CD14-positive monocyte (primary cell): ENCODE measurements at regions not wholly inside any gene's neighbourhood (a gene's known extent, or its start where the extent isn't known, plus 50 kb on each side); places are given as distances from the start of the nearest gene placed in this dataset.

Experiments used
- DNase-seq, 3 donors: peaks; one replicate each; pipeline ENCODE4 v3.0.0-alpha.2; 2011 to 2022
- H2AFZ ChIP-seq: 2 replicates; pipeline ENCODE4 v1.6.0; 2012; ENCODE audit warnings: mild to moderate bottlenecking, low read depth, low read length, inconsistent platforms; ENCODE audit not compliant: insufficient read depth, poor library complexity, severe bottlenecking
- H3K27ac ChIP-seq, 2 donors: 1 replicate in 1 of 2; 2 replicates in 1 of 2; pipeline ENCODE4 v1.5.1; 2012 to 2013; ENCODE audit warnings: low read length in 2 of 2, control low read depth in 1 of 2, inconsistent platforms in 1 of 2, low read depth in 1 of 2, mild to moderate bottlenecking in 1 of 2
- H3K27me3 ChIP-seq, 2 donors: one replicate each; pipeline versions ENCODE4 v1.6.0 to v1.6.1; 2011 to 2013; ENCODE audit warnings: low read length in 2 of 2; ENCODE audit not compliant: control insufficient read depth in 2 of 2, insufficient read depth in 2 of 2
- H3K36me3 ChIP-seq, 2 donors: replicated peaks in 1 of 2; 1 replicate in 1 of 2; 2 replicates in 1 of 2; pipeline versions ENCODE4 v1.5.1 to v1.6.1; 2012 to 2013; ENCODE audit warnings: low read length in 2 of 2, control low read depth in 1 of 2, inconsistent platforms in 1 of 2, mild to moderate bottlenecking in 1 of 2; ENCODE audit not compliant: insufficient read depth in 2 of 2, control insufficient read depth in 1 of 2
- H3K4me1 ChIP-seq, 2 donors: 1 replicate in 1 of 2; 2 replicates in 1 of 2; pipeline versions ENCODE4 v1.5.1 to v1.6.1; 2012 to 2013; ENCODE audit warnings: low read length in 2 of 2, control low read depth in 1 of 2, inconsistent platforms in 1 of 2, mild to moderate bottlenecking in 1 of 2, moderate library complexity in 1 of 2; ENCODE audit not compliant: insufficient read depth in 2 of 2, control insufficient read depth in 1 of 2
- H3K4me2 ChIP-seq: replicated peaks from 2 replicates; pipeline ENCODE3; 2012; ENCODE audit warnings: low read length, moderate library complexity, mild to moderate bottlenecking; ENCODE audit not compliant: poor library complexity, severe bottlenecking; ENCODE audit errors: extremely low read depth
- H3K4me3 ChIP-seq, 3 experiments: fragments of 200-600 bp in 1 of 3; sonication (generic) in 1 of 3; replicated peaks in 1 of 3; 1 replicate in 2 of 3; 2 replicates in 1 of 3; pipeline ENCODE4 v1.5.1; 2011 to 2013; ENCODE audit warnings: low read length in 3 of 3, mild to moderate bottlenecking in 3 of 3, control low read depth in 2 of 3, low read depth in 2 of 3, inconsistent platforms in 1 of 3, moderate library complexity in 1 of 3
- H3K79me2 ChIP-seq: 2 replicates; pipeline ENCODE4 v1.6.0; 2012; ENCODE audit warnings: mild to moderate bottlenecking, control low read depth, inconsistent platforms, low read length, moderate library complexity; ENCODE audit not compliant: insufficient read depth
- H3K9ac ChIP-seq: 2 replicates; pipeline ENCODE4 v1.6.0; 2017; ENCODE audit warnings: low read length, mild to moderate bottlenecking; ENCODE audit not compliant: insufficient read depth, poor library complexity, severe bottlenecking
- H3K9me3 ChIP-seq, 2 donors: replicated peaks in 1 of 2; 1 replicate in 1 of 2; 2 replicates in 1 of 2; pipeline versions ENCODE4 v1.5.1 to v1.6.1; 2012 to 2013; ENCODE audit warnings: low read length in 2 of 2, control low read depth in 1 of 2; ENCODE audit not compliant: control insufficient read depth in 1 of 2, insufficient read depth in 1 of 2
- H4K20me1 ChIP-seq: 2 replicates; pipeline ENCODE4 v1.6.0; 2012; ENCODE audit warnings: mild to moderate bottlenecking, low read length, control low read depth, moderate library complexity; ENCODE audit not compliant: insufficient read depth
- H3K27ac Mint-ChIP-seq, 7 donors: one replicate each; pipeline ENCODE4 v1.8.0; 2020; ENCODE audit warnings: mild to moderate bottlenecking in 7 of 7, mixed read lengths in 7 of 7, moderate library complexity in 6 of 7, inconsistent platforms in 2 of 7
- H3K27me3 Mint-ChIP-seq, 3 donors: one replicate each; pipeline ENCODE4 v1.8.0; 2021 to 2022; ENCODE audit warnings: low read depth in 3 of 3, mild to moderate bottlenecking in 3 of 3, mixed read lengths in 3 of 3, moderate library complexity in 3 of 3, inconsistent platforms in 1 of 3
- H3K36me3 Mint-ChIP-seq, 2 donors: one replicate each; pipeline ENCODE4 v1.8.0; 2020; ENCODE audit warnings: mixed read lengths in 2 of 2, inconsistent platforms in 1 of 2, mild to moderate bottlenecking in 1 of 2
- H3K4me1 Mint-ChIP-seq: one replicate; pipeline ENCODE4 v1.8.0; 2020; ENCODE audit warnings: mild to moderate bottlenecking, mixed read lengths
- H3K4me3 Mint-ChIP-seq, 2 donors: one replicate each; pipeline ENCODE4 v1.8.0; 2020; ENCODE audit warnings: mild to moderate bottlenecking in 2 of 2, mixed read lengths in 2 of 2, moderate library complexity in 1 of 2
- H3K9me3 Mint-ChIP-seq, 7 donors: one replicate each; pipeline ENCODE4 v1.8.0; 2020 to 2022; ENCODE audit warnings: mixed read lengths in 7 of 7, mild to moderate bottlenecking in 6 of 7, moderate library complexity in 6 of 7, inconsistent platforms in 2 of 7
- CTCF ChIP-seq: fragments of 200-600 bp; IDR thresholded peaks from one replicate; pipeline ENCODE4 v1.8.0; 2022; ENCODE audit warnings: antibody characterized with exemption, mild to moderate bottlenecking
- WGBS: methylation state at CpG from one replicate; pipeline ENCODE4 v1.1.5; 2013; ENCODE audit warnings: missing lambda C conversion rate; ENCODE audit not compliant: insufficient coverage; 5-methylcytosine and 5-hydroxymethylcytosine counted together
- intact Hi-C, 2 donors: fragments of 100-400 bp; cut with micrococcal nuclease; formaldehyde crosslinking; loops; one replicate each; pipeline versions ENCODE4 v1.15.0 to v1.15.1; 2023

- Histone ChIP-seq H3K4me3 (peak overlapping the region in 1 of 3 experiments; percentile 96), H4K20me1 (no peaks in the 10 kb centered on the region), H3K36me3 (no peaks in the 10 kb centered on the region), H3K27ac (no peak overlapping the region), H3K4me2 (peak overlapping the region; percentile 82), H3K4me1 (peaks cover 12 to 40% of the 10 kb centered on the region in 2 donors), H3K79me2 (no peaks in the 10 kb centered on the region), H3K9ac (no peak overlapping the region), H3K9me3 (no peaks in the 10 kb centered on the region), H3K27me3 (no peaks in the 10 kb centered on the region), H2AFZ (no peak overlapping the region)
- Mint-ChIP-seq H3K27me3 (peaks cover 4 to 6% (median 6%) of the 10 kb centered on the region in 3 donors), H3K27ac (peak overlapping the region in 1 of 7 donors; percentile 2), H3K36me3 (no peaks in the 10 kb centered on the region), H3K4me1 (peaks cover 50% of the 10 kb centered on the region), H3K9me3 (peaks cover 0 to 1% (median 0%) of the 10 kb centered on the region in 7 donors), H3K4me3 (peak overlapping the region in 1 of 2 donors; percentile 49)
- WGBS: no CpG with 5 or more reads among the region's 2 CpGs
- no peak for DNase-seq
- no peak for TF ChIP-seq CTCF
- intact Hi-C loops: no loop called here
Observed at GRCh38 chr14:106846218-106846617, 1319.8 kb downstream of the TMEM121 start.

GRCh38 chr14:106848330-106849121 lies 1322.1 kb downstream of the TMEM121 start:
- H3K9me3 ChIP-seq: no peaks in the 10 kb centered on the region
- H3K9me3 Mint-ChIP-seq: peaks cover 0 to 1% (median 0%) of the 10 kb centered on the region in 7 donors
- H3K4me2 ChIP-seq: no peak overlapping the region
- intact Hi-C loops: no loop called here
- H3K27ac ChIP-seq: no peak overlapping the region
- H3K36me3 Mint-ChIP-seq: no peaks in the 10 kb centered on the region
- no peaks in the 10 kb centered on the region for H4K20me1 ChIP-seq
- H3K4me1 Mint-ChIP-seq: peaks cover 40% of the 10 kb centered on the region
- peaks cover 9 to 31% of the 10 kb centered on the region in 2 donors for H3K4me1 ChIP-seq
- no peak overlapping the region for H3K4me3 ChIP-seq
- no peaks in the 10 kb centered on the region for H3K36me3 ChIP-seq
- no peak overlapping the region for H2AFZ ChIP-seq
- H3K27me3 ChIP-seq: no peaks in the 10 kb centered on the region
- WGBS: no CpG with 5 or more reads among the region's 3 CpGs
- peak; percentile 17 for TF ChIP-seq CTCF
- peak overlapping the region in 1 of 7 donors; percentile 11 for H3K27ac Mint-ChIP-seq
- no peak overlapping the region for H3K4me3 Mint-ChIP-seq
- peak in 2 of 3 donors; percentile 31 to 51 for DNase-seq
- H3K27me3 Mint-ChIP-seq: peaks cover 4 to 7% (median 6%) of the 10 kb centered on the region in 3 donors
- no peak overlapping the region for H3K9ac ChIP-seq
- H3K79me2 ChIP-seq: no peaks in the 10 kb centered on the region
